B cell (primary cell): ENCODE measurements at regions not wholly inside any gene's neighbourhood (a gene's known extent, or its start where the extent isn't known, plus 50 kb on each side); places are given as distances from the start of the nearest gene placed in this dataset.

Experiments used
- ATAC-seq: fragments of 200-7000 bp; cut with Tn5 transposase; one replicate; pipeline ENCODE4 v1.10.0; 2021; ENCODE audit warnings: low read depth, mild to moderate bottlenecking, moderate number of reproducible peaks, moderate library complexity
- CTCF ChIA-PET: fragments of 350-600 bp; sonication (Branson Sonifier 250); formaldehyde crosslinking; loops from one replicate; lab custom pipeline; 2021; ENCODE audit warnings: antibody characterized with exemption, inconsistent platforms; lab: Charles Lee
- POLR2A ChIA-PET: fragments of 350-600 bp; sonication (Branson Sonifier 250); formaldehyde crosslinking; loops from one replicate; lab custom pipeline; 2021; ENCODE audit warnings: antibody characterized with exemption; lab: Charles Lee
- DNase-seq: peaks from one replicate; pipeline ENCODE4 v3.0.0; 2013
- H2AFZ ChIP-seq: 2 replicates; pipeline ENCODE4 v1.6.1; 2012; ENCODE audit warnings: mild to moderate bottlenecking, low read depth, low read length; ENCODE audit not compliant: insufficient read depth, poor library complexity, severe bottlenecking
- H3K27ac ChIP-seq, 2 donors: 1 replicate in 1 of 2; 2 replicates in 1 of 2; pipeline ENCODE4 v1.5.1; 2012 to 2013; ENCODE audit warnings: low read length in 2 of 2, mild to moderate bottlenecking in 2 of 2, moderate library complexity in 1 of 2
- H3K27me3 ChIP-seq, 4 experiments: fragments of 200-600 bp in 1 of 4; sonication (generic) in 1 of 4; replicated peaks in 1 of 4; 1 replicate in 2 of 4; 2 replicates in 2 of 4; pipeline versions ENCODE4 v1.6.1 to v1.7.0; 2013 to 2016; ENCODE audit warnings: low read length in 3 of 4, mild to moderate bottlenecking in 2 of 4, mixed read lengths in 1 of 4, moderate library complexity in 1 of 4; ENCODE audit not compliant: insufficient read depth in 4 of 4, control insufficient read depth in 3 of 4; ENCODE audit errors: control extremely low read depth in 1 of 4
- H3K36me3 ChIP-seq, 2 experiments: replicated peaks in 1 of 2; 1 replicate in 1 of 2; 2 replicates in 1 of 2; pipeline versions ENCODE4 v1.6.1 to v1.7.1; 2013; ENCODE audit warnings: low read length in 1 of 2; ENCODE audit not compliant: insufficient read depth in 2 of 2, control insufficient read depth in 1 of 2; ENCODE audit errors: control extremely low read depth in 1 of 2, extremely low read depth in 1 of 2
- H3K4me1 ChIP-seq, 2 donors: fragments of 200-600 bp in 1 of 2; sonication (generic) in 1 of 2; 1 replicate in 1 of 2; 2 replicates in 1 of 2; pipeline versions ENCODE4 v1.5.1 to v1.6.1; 2013 to 2017; ENCODE audit warnings: low read length in 2 of 2; ENCODE audit not compliant: control insufficient read depth in 2 of 2, insufficient read depth in 2 of 2
- H3K4me2 ChIP-seq: replicated peaks from 2 replicates; pipeline ENCODE3; 2012; ENCODE audit warnings: mild to moderate bottlenecking, low read depth, low read length; ENCODE audit not compliant: poor library complexity, severe bottlenecking
- H3K4me3 ChIP-seq, 5 experiments: fragments of 200-600 bp in 1 of 5; sonication (generic) in 1 of 5; 1 replicate in 3 of 5; 2 replicates in 2 of 5; pipeline versions ENCODE4 v1.5.1 to v1.7.0; 2011 to 2016; ENCODE audit warnings: low read length in 4 of 5, mild to moderate bottlenecking in 4 of 5, low read depth in 2 of 5, control low read depth in 1 of 5, moderate library complexity in 1 of 5; ENCODE audit not compliant: insufficient read depth in 1 of 5; ENCODE audit errors: control extremely low read depth in 1 of 5, extremely low read depth in 1 of 5
- H3K79me2 ChIP-seq: fragments of 200-600 bp; sonication (generic); one replicate; pipeline ENCODE4 v1.6.0; 2016; ENCODE audit warnings: low read length; ENCODE audit not compliant: control insufficient read depth, insufficient read depth
- H3K9ac ChIP-seq: fragments of 200-600 bp; sonication (generic); 2 replicates; pipeline ENCODE4 v1.6.1; 2017; ENCODE audit warnings: mild to moderate bottlenecking, low read length, moderate library complexity
- H3K9me3 ChIP-seq, 3 donors: one replicate each; pipeline versions ENCODE4 v1.6.1 to v1.7.1; 2013; ENCODE audit warnings: low read length in 2 of 3; ENCODE audit not compliant: control insufficient read depth in 2 of 3, insufficient read depth in 1 of 3; ENCODE audit errors: control extremely low read depth in 1 of 3
- H4K20me1 ChIP-seq: 2 replicates; pipeline ENCODE4 v1.6.0; 2012; ENCODE audit warnings: mild to moderate bottlenecking, low read length; ENCODE audit not compliant: insufficient read depth, control insufficient read depth, poor library complexity, severe bottlenecking
- H3K27ac Mint-ChIP-seq: one replicate; pipeline ENCODE4 v1.8.0; 2021; ENCODE audit warnings: mixed read lengths
- H3K27me3 Mint-ChIP-seq: one replicate; pipeline ENCODE4 v1.8.0; 2021; ENCODE audit warnings: mixed read lengths
- H3K4me1 Mint-ChIP-seq: one replicate; pipeline ENCODE4 v1.8.0; 2021; ENCODE audit warnings: mixed read lengths
- H3K4me3 Mint-ChIP-seq: one replicate; pipeline ENCODE4 v1.8.0; 2021; ENCODE audit warnings: mixed read lengths
- H3K9me3 Mint-ChIP-seq: one replicate; pipeline ENCODE4 v1.8.0; 2022; ENCODE audit warnings: mixed read lengths; ENCODE audit not compliant: insufficient read depth
- EZH2 ChIP-seq: IDR thresholded peaks from 2 replicates; pipeline ENCODE4 v1.6.1; 2012; ENCODE audit warnings: borderline replicate concordance, low read depth, mild to moderate bottlenecking, moderate library complexity, low read length; ENCODE audit not compliant: insufficient read depth, poor library complexity, severe bottlenecking
- WGBS: methylation state at CpG from one replicate; pipeline ENCODE4 v1.1.5; 2013; ENCODE audit warnings: missing lambda C conversion rate; ENCODE audit not compliant: insufficient coverage; 5-methylcytosine and 5-hydroxymethylcytosine counted together
- intact Hi-C: fragments of 100-400 bp; cut with micrococcal nuclease; formaldehyde crosslinking; loops from one replicate; pipeline ENCODE4 v1.10.0; 2022
- TF ChIP-seq, protein P1 (sequence below): fragments of 200-600 bp; IDR thresholded peaks from one replicate; pipeline ENCODE4 v1.8.0; 2022; ENCODE audit warnings: antibody characterized with exemption, mild to moderate bottlenecking

- Mint-ChIP-seq H3K4me3 (no peak overlapping the region), H3K27ac (no peak overlapping the region), H3K9me3 (no peaks in the 10 kb centered on the region), H3K4me1 (no peaks in the 10 kb centered on the region), H3K27me3 (peaks cover 17% of the 10 kb centered on the region)
- Histone ChIP-seq H3K27ac (no peak overlapping the region), H3K36me3 (no peaks in the 10 kb centered on the region), H3K4me3 (no peak overlapping the region), H3K9me3 (peaks cover 0 to 3% (median 0%) of the 10 kb centered on the region in 3 donors), H3K9ac (no peak overlapping the region), H3K4me2 (no peak overlapping the region), H3K27me3 (peaks cover 0 to 3% (median 0%) of the 10 kb centered on the region in 4 experiments), H2AFZ (no peak overlapping the region), H3K79me2 (no peaks in the 10 kb centered on the region), H3K4me1 (no peaks in the 10 kb centered on the region), H4K20me1 (no peaks in the 10 kb centered on the region)
- TF ChIP-seq, protein P1, sequence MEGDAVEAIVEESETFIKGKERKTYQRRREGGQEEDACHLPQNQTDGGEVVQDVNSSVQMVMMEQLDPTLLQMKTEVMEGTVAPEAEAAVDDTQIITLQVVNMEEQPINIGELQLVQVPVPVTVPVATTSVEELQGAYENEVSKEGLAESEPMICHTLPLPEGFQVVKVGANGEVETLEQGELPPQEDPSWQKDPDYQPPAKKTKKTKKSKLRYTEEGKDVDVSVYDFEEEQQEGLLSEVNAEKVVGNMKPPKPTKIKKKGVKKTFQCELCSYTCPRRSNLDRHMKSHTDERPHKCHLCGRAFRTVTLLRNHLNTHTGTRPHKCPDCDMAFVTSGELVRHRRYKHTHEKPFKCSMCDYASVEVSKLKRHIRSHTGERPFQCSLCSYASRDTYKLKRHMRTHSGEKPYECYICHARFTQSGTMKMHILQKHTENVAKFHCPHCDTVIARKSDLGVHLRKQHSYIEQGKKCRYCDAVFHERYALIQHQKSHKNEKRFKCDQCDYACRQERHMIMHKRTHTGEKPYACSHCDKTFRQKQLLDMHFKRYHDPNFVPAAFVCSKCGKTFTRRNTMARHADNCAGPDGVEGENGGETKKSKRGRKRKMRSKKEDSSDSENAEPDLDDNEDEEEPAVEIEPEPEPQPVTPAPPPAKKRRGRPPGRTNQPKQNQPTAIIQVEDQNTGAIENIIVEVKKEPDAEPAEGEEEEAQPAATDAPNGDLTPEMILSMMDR = no peak
- TF ChIP-seq EZH2 = no peak
- ATAC-seq = no peak
- intact Hi-C loops = no loop called here
- no peak for DNase-seq
- ChIA-PET CTCF (no interaction called here), POLR2A (no interaction called here)
These were observed 182.4 kb downstream of the SUCLG1 start for GRCh38 chr2:84276590-84277255.

DNA sequence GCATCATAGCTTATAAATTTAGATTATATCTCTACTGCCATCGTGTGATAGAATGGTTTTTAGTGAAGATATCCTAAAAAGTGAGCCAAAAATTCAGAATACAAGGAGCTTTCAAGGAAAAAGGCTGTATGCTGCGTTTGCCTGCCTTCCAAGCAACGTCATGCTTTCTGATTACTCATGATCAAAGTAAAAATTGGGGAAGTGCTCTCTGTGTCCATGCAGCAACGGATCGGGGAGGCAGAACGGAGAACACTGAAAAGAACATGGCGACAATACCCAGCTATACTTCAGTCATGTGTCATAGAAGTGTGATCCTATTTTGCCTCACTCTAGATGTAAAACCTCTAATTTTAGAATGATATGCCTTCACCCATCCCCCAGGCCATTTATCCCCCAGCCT is 185.7 kb downstream of the SUCLG1 start:
- Mint-ChIP-seq H3K4me1 (no peaks in the 10 kb centered on the region), H3K27me3 (peaks cover 20% of the 10 kb centered on the region), H3K27ac (no peak overlapping the region), H3K9me3 (no peaks in the 10 kb centered on the region), H3K4me3 (no peak overlapping the region)
- H3K9me3 ChIP-seq = peaks cover 0 to 3% (median 0%) of the 10 kb centered on the region in 3 donors
- DNase-seq (no peak), ATAC-seq (no peak)
- H3K4me1 ChIP-seq = no peaks in the 10 kb centered on the region
- no peaks in the 10 kb centered on the region for H3K36me3 ChIP-seq
- no peak overlapping the region for H2AFZ ChIP-seq
- H3K4me3 ChIP-seq = no peak overlapping the region
- CTCF ChIA-PET = no interaction called here
- H3K27me3 ChIP-seq = peaks cover 0 to 1% (median 0%) of the 10 kb centered on the region in 4 experiments
- POLR2A ChIA-PET = no interaction called here
- TF ChIP-seq EZH2 = no peak
- TF ChIP-seq, protein P1 = no peak
- intact Hi-C loops = no loop called here
- H3K9ac ChIP-seq = no peak overlapping the region
- 93% methylated on average over 2 of the region's 7 CpGs for WGBS
- no peak overlapping the region for H3K4me2 ChIP-seq
- H4K20me1 ChIP-seq = no peaks in the 10 kb centered on the region
- no peaks in the 10 kb centered on the region for H3K79me2 ChIP-seq
- H3K27ac ChIP-seq = no peak overlapping the region
